SH-SY5Y (cell line): ENCODE measurements at regions not wholly inside any gene's neighbourhood (a gene's known extent, or its start where the extent isn't known, plus 50 kb on each side); places are given as distances from the start of the nearest gene placed in this dataset.

ENCODE experiments used
- GATA2 ChIP-seq: IDR thresholded peaks from 2 replicates; pipeline ENCODE4 v1.6.1; 2011; ENCODE audit warnings: mild to moderate bottlenecking, low read depth, low read length
- GATA3 ChIP-seq: IDR thresholded peaks from 2 replicates; pipeline ENCODE4 v1.6.1; 2011; ENCODE audit warnings: low read depth, mild to moderate bottlenecking, low read length, moderate library complexity

DNA sequence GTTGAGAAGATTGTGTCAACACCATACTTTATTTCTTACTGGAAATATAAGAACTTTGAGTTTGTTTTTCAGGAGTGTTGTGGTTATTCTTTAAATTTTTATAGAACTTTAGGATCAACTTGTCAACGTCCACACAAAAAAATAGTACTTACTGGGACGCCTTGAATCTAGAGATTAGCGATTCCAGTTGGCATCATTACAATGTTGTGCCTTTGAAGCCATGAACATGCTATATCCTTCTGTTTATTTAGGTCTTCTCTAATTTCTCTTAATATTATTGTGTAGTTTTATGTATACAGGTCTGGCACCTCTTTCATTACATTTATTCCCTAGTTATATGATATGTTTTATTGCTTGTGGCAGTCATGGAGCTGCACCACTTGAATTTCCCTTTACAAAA is 320.8 kb upstream of the CCDC196 start:
- no peak for TF ChIP-seq GATA2
- TF ChIP-seq GATA3, result no peak
